Omental fat pad (tissue), 3 donors: ENCODE measurements at regions not wholly inside any gene's neighbourhood (a gene's known extent, or its start where the extent isn't known, plus 50 kb on each side); places are given as distances from the start of the nearest gene placed in this dataset.

Source experiments
- ATAC-seq: fragments of 150-250 bp; one replicate; pipeline ENCODE4 v1.9.1; 2016; ENCODE audit warnings: mild to moderate bottlenecking, moderate library complexity; ENCODE audit not compliant: low FRiP score
- DNase-seq: peaks from one replicate; pipeline ENCODE4 v3.0.0-alpha.2; 2019; ENCODE audit warnings: low spot score
- CTCF ChIP-seq, 3 donors: fragments of 450-650 bp; IDR thresholded peaks; one replicate each; pipeline ENCODE4 v1.5.1; 2016 to 2017; ENCODE audit warnings: antibody characterized with exemption in 3 of 3, mild to moderate bottlenecking in 3 of 3, moderate library complexity in 2 of 3

GRCh38 chr15:81849289-81849688 is 196.5 kb downstream of the MEX3B start:
- no peak for TF ChIP-seq CTCF (IDR thresholded peaks at IDR 0.05)
- DNase-seq, result no peak
- no peak for ATAC-seq

- no peak for TF ChIP-seq CTCF (IDR thresholded peaks at IDR 0.05)
- DNase-seq (no peak), ATAC-seq (no peak)
Measured at GRCh38 chr15:81848701-81849100, 197.1 kb downstream of the MEX3B start.

GRCh38 chr15:81843757-81844407 is 201.9 kb downstream of the MEX3B start:
- no peak for DNase-seq
- no peak for ATAC-seq
- no peak for TF ChIP-seq CTCF (IDR thresholded peaks at IDR 0.05)

GRCh38 chr15:81843226-81843625 is 202.6 kb downstream of the MEX3B start:
- ATAC-seq, result no peak
- no peak for TF ChIP-seq CTCF (IDR thresholded peaks at IDR 0.05)
- no peak for DNase-seq

GRCh38 chr15:81839387-81839786 is 206.4 kb downstream of the MEX3B start:
- ATAC-seq, result no peak
- no peak for TF ChIP-seq CTCF (IDR thresholded peaks at IDR 0.05)
- no peak for DNase-seq

GRCh38 chr15:81835731-81836130 is 210.1 kb downstream of the MEX3B start:
- DNase-seq, result no peak
- TF ChIP-seq CTCF (IDR thresholded peaks at IDR 0.05), result no peak
- ATAC-seq, result no peak

- no peak for DNase-seq
- no peak for ATAC-seq
- TF ChIP-seq CTCF (IDR thresholded peaks at IDR 0.05), result no peak
Measured at GRCh38 chr15:81830520-81830919, 215.3 kb downstream of the MEX3B start.
